ENCODE measurements at regions not wholly inside any gene's neighbourhood (a gene's known extent, or its start where the extent isn't known, plus 50 kb on each side); places are given as distances from the start of the nearest gene placed in this dataset.

DNA sequence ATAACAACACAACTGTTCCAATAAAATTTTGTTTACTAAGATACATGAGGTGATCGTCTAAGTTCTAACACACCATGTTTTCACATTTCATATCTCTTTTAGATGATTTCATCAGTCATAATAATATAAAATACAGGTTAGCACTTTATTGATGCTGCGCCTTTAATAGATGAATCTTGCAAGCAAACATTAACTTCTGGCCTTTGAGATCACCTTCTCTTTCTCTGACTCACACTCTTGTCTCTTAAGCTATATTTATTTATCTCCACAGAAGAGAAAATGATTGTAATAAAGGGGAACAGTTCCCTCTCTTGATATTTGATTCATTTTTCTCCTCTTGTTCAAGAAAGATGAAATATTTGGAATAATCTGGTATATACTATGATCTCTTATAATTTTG, 603.3 kb upstream of the POU3F3 start:
- no peak for DNase-seq
- H3K36me3 ChIP-seq (ENCODE audit: low read depth), result no peaks in the 10 kb centered on the region
- H3K4me3 ChIP-seq, result no peak overlapping the region
- no peak for ATAC-seq
- TF ChIP-seq, protein P1, sequence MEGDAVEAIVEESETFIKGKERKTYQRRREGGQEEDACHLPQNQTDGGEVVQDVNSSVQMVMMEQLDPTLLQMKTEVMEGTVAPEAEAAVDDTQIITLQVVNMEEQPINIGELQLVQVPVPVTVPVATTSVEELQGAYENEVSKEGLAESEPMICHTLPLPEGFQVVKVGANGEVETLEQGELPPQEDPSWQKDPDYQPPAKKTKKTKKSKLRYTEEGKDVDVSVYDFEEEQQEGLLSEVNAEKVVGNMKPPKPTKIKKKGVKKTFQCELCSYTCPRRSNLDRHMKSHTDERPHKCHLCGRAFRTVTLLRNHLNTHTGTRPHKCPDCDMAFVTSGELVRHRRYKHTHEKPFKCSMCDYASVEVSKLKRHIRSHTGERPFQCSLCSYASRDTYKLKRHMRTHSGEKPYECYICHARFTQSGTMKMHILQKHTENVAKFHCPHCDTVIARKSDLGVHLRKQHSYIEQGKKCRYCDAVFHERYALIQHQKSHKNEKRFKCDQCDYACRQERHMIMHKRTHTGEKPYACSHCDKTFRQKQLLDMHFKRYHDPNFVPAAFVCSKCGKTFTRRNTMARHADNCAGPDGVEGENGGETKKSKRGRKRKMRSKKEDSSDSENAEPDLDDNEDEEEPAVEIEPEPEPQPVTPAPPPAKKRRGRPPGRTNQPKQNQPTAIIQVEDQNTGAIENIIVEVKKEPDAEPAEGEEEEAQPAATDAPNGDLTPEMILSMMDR (IDR thresholded peaks at IDR 0.05), result no peak
- no peaks in the 10 kb centered on the region for H3K4me1 ChIP-seq (ENCODE audit: low read depth)
- intact Hi-C loops (cut with DNase I, micrococcal nuclease), result no loop called here
- no peaks in the 10 kb centered on the region for H3K9me3 ChIP-seq

DNA sequence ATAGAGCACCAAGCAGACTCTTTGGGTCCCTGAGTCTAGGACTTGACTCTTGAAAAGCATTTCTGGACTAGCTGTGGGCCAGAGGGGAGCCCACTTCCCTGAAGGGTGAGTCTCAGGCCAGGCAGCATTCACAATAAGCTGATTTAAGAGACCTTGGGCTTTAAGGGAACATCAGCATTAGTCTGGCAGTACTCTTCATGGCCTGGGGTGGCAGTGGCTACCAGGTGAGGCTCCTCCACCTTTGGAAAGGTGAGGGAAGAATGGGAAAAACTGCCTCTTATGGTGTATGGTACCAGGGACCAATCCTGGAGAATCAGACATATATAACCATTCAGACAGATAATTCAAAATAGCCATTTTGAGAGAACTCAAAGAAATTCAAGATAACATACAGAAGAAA, 599.9 kb upstream of the POU3F3 start:
- Histone ChIP-seq H3K4me3 (no peak overlapping the region), H3K9me3 (no peaks in the 10 kb centered on the region), H3K36me3 (ENCODE audit: low read depth) (no peaks in the 10 kb centered on the region), H3K4me1 (ENCODE audit: low read depth) (no peaks in the 10 kb centered on the region)
- DNase-seq (no peak), ATAC-seq (no peak)
- intact Hi-C loops (cut with DNase I, micrococcal nuclease), result no loop called here
- TF ChIP-seq, protein P1 (IDR thresholded peaks at IDR 0.05), result no peak

DNA sequence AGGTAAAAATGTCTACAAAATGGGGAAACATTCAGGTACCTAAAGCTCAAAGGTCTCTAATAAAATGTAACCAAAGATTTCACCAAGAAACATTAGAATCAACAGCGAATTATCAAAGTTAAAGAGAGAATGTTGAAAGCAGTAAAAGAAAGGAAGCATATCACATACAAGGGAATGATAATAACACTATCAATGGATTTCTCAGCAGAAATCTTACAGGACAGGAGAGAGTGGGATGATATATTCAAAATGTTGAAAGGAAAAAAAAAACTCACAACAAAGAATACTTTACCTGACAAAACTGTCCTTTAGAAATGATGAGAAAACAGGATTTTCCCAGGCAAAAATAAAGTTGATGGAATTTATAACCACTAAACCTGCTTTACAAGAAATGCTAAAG, 591.2 kb upstream of the POU3F3 start:
- H3K4me3 ChIP-seq, result no peak overlapping the region

DNA sequence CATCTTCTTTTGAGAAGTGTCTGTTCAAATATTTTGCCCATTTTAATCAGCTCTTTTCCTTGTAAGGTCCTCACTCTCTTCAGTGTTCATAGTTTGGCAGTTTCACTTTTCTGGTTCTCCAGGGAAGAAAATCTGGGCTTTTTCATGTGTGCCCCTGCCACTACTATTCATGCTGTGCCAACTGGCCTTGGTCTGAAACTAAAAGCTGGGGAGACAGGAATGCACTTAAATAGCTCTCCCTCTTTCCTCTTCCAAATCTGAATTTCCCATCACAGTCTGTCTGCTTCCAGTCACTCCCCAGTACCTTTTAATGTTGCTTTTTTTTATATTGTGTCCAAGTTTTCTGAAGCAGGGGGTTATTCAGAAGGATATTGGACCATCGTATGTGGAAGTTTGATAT, 574.3 kb upstream of the POU3F3 start:
- H3K4me1 ChIP-seq (ENCODE audit: low read depth), result no peaks in the 10 kb centered on the region
- intact Hi-C loops (cut with DNase I, micrococcal nuclease), result no loop called here
- no peaks in the 10 kb centered on the region for H3K9me3 ChIP-seq
- ATAC-seq (no peak), DNase-seq (no peak)
- no peak overlapping the region for H3K4me3 ChIP-seq
- H3K36me3 ChIP-seq (ENCODE audit: low read depth), result no peaks in the 10 kb centered on the region
- TF ChIP-seq, protein P1 (IDR thresholded peaks at IDR 0.05), result no peak

More for the DNA sequence above, 591.2 kb upstream of the POU3F3 start:
- Histone ChIP-seq H3K9me3 (peaks cover 46% of the 10 kb centered on the region), H3K4me1 (ENCODE audit: low read depth) (no peaks in the 10 kb centered on the region), H3K36me3 (ENCODE audit: low read depth) (no peaks in the 10 kb centered on the region)
- TF ChIP-seq, protein P1 (IDR thresholded peaks at IDR 0.05), result no peak
- no peak for ATAC-seq
- intact Hi-C loops (cut with DNase I, micrococcal nuclease), result no loop called here
- no peak for DNase-seq

DNA sequence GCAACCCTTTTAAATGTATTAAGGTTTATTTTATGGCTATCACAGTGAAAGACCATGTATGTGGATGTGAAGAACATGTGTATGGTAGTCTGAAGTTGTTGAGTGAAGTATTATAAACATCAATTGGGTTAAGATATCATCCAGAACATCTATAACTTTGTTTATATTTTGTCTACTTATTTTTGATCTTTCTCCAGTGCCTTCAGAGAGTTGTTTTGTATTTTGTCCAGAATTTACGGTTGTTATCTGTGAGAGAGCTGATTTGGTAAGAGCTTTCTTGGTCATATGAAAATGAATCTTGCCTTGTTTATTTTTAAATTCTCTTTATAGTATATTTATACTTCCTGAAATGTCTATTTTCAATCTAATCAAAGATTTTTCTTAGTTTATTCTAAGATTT, 573.7 kb upstream of the POU3F3 start:
- TF ChIP-seq, protein P1 (IDR thresholded peaks at IDR 0.05), result no peak
- ATAC-seq (no peak), DNase-seq (no peak)
- intact Hi-C loops (cut with DNase I, micrococcal nuclease), result no loop called here
- H3K36me3 ChIP-seq (ENCODE audit: low read depth), result no peaks in the 10 kb centered on the region
- H3K4me1 ChIP-seq (ENCODE audit: low read depth), result no peaks in the 10 kb centered on the region
- no peak overlapping the region for H3K4me3 ChIP-seq
- no peaks in the 10 kb centered on the region for H3K9me3 ChIP-seq

DNA sequence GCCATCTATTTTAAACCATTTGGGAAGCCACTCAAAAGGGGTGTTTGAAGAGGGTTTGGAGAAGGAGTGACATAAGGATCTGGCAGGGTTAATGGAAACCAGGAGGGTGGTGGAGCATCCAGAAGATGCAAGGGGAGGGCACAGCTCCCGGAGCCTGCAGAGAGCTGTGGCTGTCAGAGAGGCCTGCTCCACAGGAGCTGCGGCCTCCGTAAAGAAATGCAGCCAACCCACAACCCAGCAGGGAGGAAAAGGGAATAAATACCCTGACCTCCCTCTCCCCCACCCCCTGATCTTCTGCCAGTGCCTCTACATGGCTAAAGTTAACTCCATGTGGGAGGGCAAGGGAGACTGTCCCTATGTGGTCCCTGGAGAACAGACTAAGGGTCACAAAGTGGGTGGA, 567.1 kb upstream of the POU3F3 start:
- TF ChIP-seq, protein P1 (IDR thresholded peaks at IDR 0.05), result no peak
- Histone ChIP-seq H3K4me1 (ENCODE audit: low read depth) (no peaks in the 10 kb centered on the region), H3K4me3 (no peak overlapping the region), H3K9me3 (no peaks in the 10 kb centered on the region), H3K36me3 (ENCODE audit: low read depth) (no peaks in the 10 kb centered on the region)
- intact Hi-C loops (cut with DNase I, micrococcal nuclease), result no loop called here
- DNase-seq (no peak), ATAC-seq (no peak)

Measured in mucosa of descending colon (tissue), 3 donors.